HG02840 (cell line): ENCODE measurements at regions not wholly inside any gene's neighbourhood (a gene's known extent, or its start where the extent isn't known, plus 50 kb on each side); places are given as distances from the start of the nearest gene placed in this dataset.
"Not testable (repeated sequence)": the region's sequence is repeated elsewhere in the genome, so short reads cannot be mapped to it uniquely, and the experiment has no call there.

Experiments
- ATAC-seq: cut with Tn5 transposase; IDR thresholded peaks from one replicate; pipeline ENCODE4 v1.9.1; 2021; ENCODE audit warnings: mild to moderate bottlenecking, moderate library complexity, moderate number of reproducible peaks; ENCODE audit not compliant: unreplicated experiment, low FRiP score

DNA sequence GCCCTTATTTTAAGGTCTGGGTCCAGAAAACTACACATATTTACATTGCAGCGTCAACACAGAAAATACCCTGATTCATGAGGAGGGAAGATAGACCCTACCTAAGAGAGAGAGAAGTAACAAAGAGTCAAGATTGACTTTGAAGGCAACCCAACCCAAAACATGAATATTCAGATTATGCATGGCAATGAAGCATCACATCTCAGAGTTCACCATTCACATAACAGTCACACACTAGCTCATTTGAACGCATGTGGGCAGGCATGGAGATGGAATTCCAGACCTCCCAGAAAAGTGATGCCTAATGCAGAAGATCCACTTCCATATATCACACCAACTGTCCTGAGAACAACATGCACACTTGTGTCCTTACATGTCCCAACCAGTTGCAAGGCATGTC is 190.1 kb upstream of the ITGA1 start:
- no peak for ATAC-seq

- no peak for ATAC-seq
These were observed 188.7 kb upstream of the ITGA1 start for GRCh38 chr5:52598968-52599367.

- no peak for ATAC-seq
These were observed 183.8 kb upstream of the ITGA1 start for GRCh38 chr5:52603778-52604554.

- no peak for ATAC-seq
These were observed 182.1 kb upstream of the ITGA1 start for GRCh38 chr5:52605317-52606313.

DNA sequence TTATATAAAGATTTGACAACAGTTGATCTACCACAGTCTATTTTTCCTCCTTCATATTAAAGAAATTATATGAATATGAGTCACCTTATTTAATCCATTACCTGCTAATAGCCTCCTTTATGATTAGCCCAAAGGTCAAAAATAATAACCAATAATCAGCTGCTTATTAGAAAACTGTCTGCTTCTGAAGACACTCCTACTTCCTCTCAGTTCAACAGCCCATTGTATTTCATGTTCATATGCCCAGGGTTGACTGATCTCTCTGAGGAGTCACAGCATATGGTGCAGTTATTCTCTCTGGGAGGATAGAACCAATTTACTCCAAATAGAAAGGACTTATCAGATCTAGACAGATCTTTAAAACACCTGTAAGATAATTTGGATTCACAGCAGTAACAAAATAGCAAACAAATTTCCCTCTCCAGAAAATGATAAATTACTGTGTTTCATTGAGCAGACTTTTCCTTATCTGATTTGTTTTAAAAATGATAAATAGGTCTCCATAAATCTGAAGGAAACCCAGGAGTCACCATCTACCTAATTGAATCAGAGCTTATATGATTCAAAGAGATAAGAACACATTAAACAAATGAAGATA is 180.4 kb upstream of the ITGA1 start:
- ATAC-seq: no peak

DNA sequence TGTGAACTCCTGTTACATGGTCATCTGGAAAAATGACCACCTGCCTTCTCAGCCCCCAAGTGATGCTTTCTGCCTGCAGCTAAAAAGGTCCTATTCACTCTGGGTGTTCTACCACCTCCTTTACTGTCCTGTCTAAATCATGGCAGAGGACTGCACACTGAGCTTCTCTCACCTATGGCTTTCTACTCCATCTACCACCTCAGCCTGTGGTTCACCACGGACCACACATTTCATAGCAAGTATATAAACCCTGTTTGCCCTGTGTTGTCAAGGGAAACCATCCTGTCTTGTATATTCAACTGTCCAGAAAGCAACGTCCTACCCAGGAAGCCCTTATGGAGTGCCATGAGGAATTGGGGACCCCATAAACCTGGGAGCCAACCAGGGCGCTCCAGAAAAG is 167.4 kb upstream of the ITGA1 start:
- no peak for ATAC-seq

GRCh38 chr5:52623291-52623690 is 164.4 kb upstream of the ITGA1 start:
- no peak for ATAC-seq

DNA sequence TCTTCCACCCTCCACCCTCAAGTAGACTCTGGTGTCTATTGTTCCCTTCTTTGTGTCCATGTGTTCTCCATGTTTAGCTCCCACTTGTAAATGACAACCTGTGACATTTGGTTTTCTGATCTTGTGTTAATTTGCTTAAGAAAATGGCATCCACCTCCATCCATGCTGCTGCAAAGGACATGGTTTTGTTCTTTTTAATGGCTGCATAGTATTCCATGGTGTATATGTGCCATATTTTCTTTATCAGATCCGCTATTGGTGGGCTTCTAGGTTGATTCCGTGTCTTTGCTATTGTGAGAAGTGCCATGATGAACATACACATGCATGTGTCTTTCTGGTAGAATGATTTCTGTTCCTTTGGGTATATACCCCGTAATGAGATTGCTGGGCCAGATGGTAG is 163.4 kb upstream of the ITGA1 start:
- ATAC-seq: no peak

GRCh38 chr5:52626312-52626711 is 161.4 kb upstream of the ITGA1 start:
- ATAC-seq: no peak

DNA sequence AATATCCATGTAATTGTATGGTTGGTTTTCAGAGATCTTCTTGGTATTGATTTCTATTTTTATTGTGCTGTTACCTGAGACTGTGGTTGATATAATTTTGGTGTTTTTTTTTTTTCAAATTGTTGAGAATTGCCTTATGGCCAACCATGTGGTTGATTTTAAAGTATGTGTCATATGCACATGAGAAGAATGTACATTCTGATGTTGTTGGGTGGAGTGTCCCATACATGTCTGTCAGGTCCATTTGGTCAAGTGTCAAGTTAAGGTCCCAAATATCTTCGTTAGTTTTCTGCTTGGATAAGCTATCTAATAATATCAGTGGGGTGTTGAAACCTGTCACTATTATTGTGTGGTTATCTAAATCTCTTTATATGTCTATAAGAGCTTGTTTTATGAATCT is 160.0 kb upstream of the ITGA1 start:
- ATAC-seq: no peak

DNA sequence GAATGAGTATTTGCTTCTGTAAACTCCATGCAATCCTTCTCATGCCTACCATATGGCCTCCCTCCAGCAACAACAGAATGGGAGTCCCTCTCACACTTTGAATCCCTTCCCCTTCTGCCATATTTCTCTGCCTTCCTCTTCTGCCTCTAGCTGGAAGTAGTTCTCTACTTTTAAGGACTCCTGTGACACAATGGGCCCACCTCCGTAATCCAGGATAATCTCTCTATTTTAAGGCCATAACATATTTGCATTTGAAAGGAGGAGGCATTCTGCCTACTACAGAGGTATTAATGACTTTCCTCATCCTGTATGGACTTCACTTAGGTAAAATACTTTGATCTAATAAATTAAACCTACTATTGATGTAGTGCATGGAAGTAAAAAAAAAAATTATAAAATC is 155.4 kb upstream of the ITGA1 start:
- ATAC-seq: no peak

DNA sequence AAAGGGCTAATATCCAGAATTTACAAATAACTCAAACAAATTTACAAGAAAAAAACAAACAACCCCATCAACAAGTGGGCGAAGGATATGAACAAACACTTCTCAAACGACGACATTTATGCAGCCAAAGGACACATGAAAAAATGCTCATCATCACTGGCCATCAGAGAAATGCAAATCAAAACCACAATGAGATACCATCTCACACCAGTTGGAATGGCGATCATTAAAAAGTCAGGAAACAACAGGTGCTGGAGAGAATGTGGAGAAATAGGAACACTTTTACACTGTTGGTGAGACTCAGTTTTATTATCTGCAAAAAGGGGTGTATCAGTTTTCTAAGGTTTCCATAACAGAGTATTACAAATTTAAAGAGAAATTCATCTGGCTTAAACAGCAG is 153.5 kb upstream of the ITGA1 start:
- ATAC-seq: not testable (repeated sequence)

DNA sequence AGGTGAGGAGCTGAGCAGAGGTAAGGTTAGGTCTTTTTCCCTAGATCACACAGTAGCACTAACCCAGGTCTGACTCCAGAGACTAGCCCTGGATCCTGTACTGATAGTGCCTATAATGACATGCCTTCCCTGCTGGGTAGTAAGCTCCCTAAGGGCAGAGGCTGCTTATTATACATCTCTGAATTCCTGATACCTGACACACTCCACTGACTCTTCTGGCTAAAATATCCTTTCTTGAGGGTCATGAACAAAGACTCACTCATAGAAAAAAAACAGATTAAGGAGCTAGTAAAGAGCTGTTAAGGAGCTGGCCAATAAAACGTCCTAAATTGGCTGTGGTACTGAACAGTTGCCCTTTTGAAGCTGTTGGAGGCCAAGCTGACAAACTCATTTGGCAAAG is 149.0 kb upstream of the ITGA1 start:
- ATAC-seq: no peak

DNA sequence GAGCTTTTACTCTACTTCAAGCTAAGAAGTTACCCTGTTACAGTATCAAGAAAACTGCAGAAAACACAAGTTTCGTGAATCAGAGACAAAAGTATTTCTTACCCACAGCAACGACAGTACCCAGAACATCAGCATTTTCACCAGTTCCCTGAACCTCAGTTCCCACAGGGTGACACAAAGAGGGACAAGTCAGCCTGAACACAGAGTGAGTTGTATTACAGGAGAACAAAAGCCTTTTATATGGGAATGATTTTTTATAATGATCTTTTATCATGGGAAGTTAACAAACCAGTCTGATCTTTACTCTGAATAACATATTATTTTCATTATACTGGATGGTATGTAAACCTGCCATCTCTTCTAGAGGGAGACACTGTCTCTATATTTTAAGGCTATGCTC is 139.0 kb upstream of the ITGA1 start:
- ATAC-seq: no peak

GRCh38 chr5:52655163-52655562 is 132.6 kb upstream of the ITGA1 start:
- ATAC-seq: no peak

GRCh38 chr5:52656569-52657246 is 131.0 kb upstream of the ITGA1 start:
- no peak for ATAC-seq

DNA sequence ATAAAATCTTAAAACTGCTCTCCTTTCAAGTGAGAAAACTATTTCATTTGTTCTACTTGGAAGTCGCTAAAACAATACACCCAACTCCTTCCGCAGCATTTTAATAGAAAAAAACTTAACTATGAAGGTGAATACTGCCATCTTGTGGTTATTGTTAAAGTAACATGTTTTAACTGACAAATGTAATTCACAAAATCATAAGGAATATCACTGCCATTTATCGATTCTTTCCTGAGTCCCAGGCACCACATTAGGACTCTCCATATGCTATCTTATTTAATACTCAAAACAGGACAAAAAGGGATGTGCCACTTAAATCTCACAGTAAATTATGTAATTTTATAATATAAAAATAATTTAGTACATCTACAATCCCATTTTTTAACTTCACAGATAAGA is 130.5 kb upstream of the ITGA1 start:
- no peak for ATAC-seq

- no peak for ATAC-seq
These were observed 129.5 kb upstream of the ITGA1 start for GRCh38 chr5:52658246-52658645.

DNA sequence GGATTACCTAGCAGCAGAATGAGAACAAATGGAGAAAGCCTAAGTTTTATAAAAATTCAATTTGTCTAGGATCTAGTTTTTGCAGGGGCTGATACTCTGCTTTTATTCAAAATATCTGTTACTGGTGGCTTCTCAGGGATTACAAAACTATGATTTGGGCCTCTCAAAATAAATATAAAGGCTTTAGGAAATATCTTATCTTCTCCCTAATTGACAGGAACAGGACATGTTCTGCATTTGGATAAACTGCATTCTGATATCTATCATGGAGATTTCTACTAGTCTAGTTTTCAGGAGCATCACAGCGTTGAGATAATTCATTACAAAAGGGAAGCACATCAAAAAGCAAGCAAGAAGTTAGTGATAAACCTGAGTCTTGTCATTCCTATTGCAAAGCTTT is 127.1 kb upstream of the ITGA1 start:
- no peak for ATAC-seq

DNA sequence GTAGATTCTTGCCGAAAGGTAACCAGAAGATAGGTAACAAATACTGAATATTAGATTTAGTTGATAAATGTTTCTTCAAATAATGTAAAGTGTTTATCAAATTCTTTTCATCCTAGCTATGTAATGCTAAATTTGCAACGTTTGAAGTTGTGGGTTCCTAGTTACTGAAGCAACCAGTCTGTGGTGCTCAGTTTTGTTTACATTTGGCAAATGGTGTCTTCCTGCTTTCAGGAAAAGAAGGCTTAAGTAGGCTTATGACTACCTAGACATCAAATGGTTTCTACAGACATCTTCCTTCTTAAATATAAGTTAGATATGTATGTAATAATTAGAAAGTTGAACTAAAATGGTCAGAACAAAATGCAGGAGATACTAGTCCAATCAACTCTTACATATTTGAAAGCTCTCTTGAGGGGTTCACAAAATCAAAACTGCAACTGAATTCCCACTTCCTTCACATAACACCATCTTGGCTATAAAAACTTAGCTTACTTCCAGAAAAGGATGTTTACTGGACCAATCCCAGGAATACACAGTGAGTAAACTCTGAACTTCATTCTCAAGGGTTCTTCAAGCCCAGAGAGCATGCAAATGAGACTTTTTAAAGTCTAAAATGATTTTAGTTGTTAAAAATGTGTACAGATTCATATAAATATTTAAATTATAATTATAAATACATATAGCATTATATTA is 125.7 kb upstream of the ITGA1 start:
- ATAC-seq: no peak
